ENCODE measurements at regions not wholly inside any gene's neighbourhood (a gene's known extent, or its start where the extent isn't known, plus 50 kb on each side); places are given as distances from the start of the nearest gene placed in this dataset.
"Not testable (repeated sequence)": the region's sequence is repeated elsewhere in the genome, so short reads cannot be mapped to it uniquely, and the experiment has no call there.

DNA sequence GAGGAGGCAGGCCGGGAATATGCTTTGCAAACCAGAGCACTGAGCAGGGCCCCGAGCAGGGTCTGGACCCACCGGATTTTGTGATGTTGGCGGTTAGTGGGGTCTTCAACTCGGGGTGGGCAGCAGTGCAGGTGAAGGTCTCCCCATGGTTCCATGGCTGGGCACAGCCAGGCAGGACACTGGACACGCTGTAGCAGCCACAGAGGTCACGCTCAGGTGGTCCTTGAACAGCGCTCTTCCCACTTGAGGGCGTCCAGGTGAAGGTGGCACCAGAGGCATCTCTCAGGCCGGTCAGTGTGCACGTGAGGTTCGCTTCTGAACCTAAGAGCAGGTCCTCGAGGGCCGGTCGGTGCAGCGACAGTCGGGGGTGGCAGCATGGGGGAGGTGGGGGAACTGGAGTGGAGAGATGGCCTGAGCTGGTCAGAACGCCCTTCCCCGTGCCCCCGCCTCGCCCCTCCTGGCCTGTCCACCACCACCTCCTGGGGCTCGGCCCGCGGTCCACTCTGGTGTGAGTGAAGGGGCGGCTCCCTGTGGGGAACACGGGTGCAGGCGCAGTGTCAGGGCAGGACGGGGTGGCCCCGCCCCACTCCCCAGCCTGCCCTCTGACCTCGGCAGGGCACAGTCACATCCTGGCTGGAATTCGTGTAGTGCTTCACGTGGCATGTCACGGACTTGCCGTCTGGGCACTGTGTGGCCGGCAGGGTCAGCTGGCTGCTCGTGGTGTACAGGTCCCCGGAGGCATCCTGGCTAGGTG lies 61.3 kb downstream of the TMEM121 start:
- peak in 1 of 3 donors; percentile 70 for TF ChIP-seq POLR2AphosphoS5 (IDR thresholded peaks at IDR 0.05)
- TF ChIP-seq POLR2A (IDR thresholded peaks at IDR 0.05); EP300 (IDR thresholded peaks at IDR 0.05; ENCODE audit: low read depth): not testable (repeated sequence)
